ENCODE measurements at regions not wholly inside any gene's neighbourhood (a gene's known extent, or its start where the extent isn't known, plus 50 kb on each side); places are given as distances from the start of the nearest gene placed in this dataset.
"Not testable (repeated sequence)": the region's sequence is repeated elsewhere in the genome, so short reads cannot be mapped to it uniquely, and the experiment has no call there.

GRCh38 chrX:122004127-122004526, 956.7 kb downstream of the GLUD2 start:
- no peak for DNase-seq (ENCODE audit: low read depth in 2 of 3, low spot score in 1 of 3)

- DNase-seq (ENCODE audit: low read depth in 2 of 3, low spot score in 1 of 3) = no peak
Observed at GRCh38 chrX:122026665-122027064, 979.3 kb downstream of the GLUD2 start.

GRCh38 chrX:122046226-122046625, 998.8 kb downstream of the GLUD2 start:
- DNase-seq (ENCODE audit: low read depth in 2 of 3, low spot score in 1 of 3) = no peak

GRCh38 chrX:122046815-122047214, 999.4 kb downstream of the GLUD2 start:
- no peak for DNase-seq (ENCODE audit: low read depth in 2 of 3, low spot score in 1 of 3)

GRCh38 chrX:122047261-122047660, 999.9 kb downstream of the GLUD2 start:
- no peak for DNase-seq (ENCODE audit: low read depth in 2 of 3, low spot score in 1 of 3)

- no peak for DNase-seq (ENCODE audit: low read depth in 2 of 3, low spot score in 1 of 3)
Observed at GRCh38 chrX:122055460-122055859, 1008.0 kb downstream of the GLUD2 start.

GRCh38 chrX:122055979-122056715, 1008.7 kb downstream of the GLUD2 start:
- DNase-seq (ENCODE audit: low read depth in 2 of 3, low spot score in 1 of 3) = no peak

- DNase-seq (ENCODE audit: low read depth in 2 of 3, low spot score in 1 of 3) = no peak
Observed at GRCh38 chrX:122076241-122076640, 1028.8 kb downstream of the GLUD2 start.

GRCh38 chrX:122078079-122078478, 1030.7 kb downstream of the GLUD2 start:
- DNase-seq (ENCODE audit: low read depth in 2 of 3, low spot score in 1 of 3) = no peak

GRCh38 chrX:122087341-122087740, 1039.9 kb downstream of the GLUD2 start:
- no peak for DNase-seq (ENCODE audit: low read depth in 2 of 3, low spot score in 1 of 3)

GRCh38 chrX:122091571-122091970, 1044.2 kb downstream of the GLUD2 start:
- DNase-seq (ENCODE audit: low read depth in 2 of 3, low spot score in 1 of 3) = no peak

GRCh38 chrX:122092360-122092759, 1045.0 kb downstream of the GLUD2 start:
- no peak for DNase-seq (ENCODE audit: low read depth in 2 of 3, low spot score in 1 of 3)

- DNase-seq (ENCODE audit: low read depth in 2 of 3, low spot score in 1 of 3) = no peak
Observed at GRCh38 chrX:122092978-122093377, 1045.6 kb downstream of the GLUD2 start.

- DNase-seq (ENCODE audit: low read depth in 2 of 3, low spot score in 1 of 3) = no peak
Observed at GRCh38 chrX:122094611-122095010, 1047.2 kb downstream of the GLUD2 start.

- no peak for DNase-seq (ENCODE audit: low read depth in 2 of 3, low spot score in 1 of 3)
Observed at GRCh38 chrX:122113376-122113775, 1066.0 kb downstream of the GLUD2 start.

GRCh38 chrX:122113896-122114295, 1066.5 kb downstream of the GLUD2 start:
- no peak for DNase-seq (ENCODE audit: low read depth in 2 of 3, low spot score in 1 of 3)

GRCh38 chrX:122115604-122116003, 1068.2 kb downstream of the GLUD2 start:
- no peak for DNase-seq (ENCODE audit: low read depth in 2 of 3, low spot score in 1 of 3)

GRCh38 chrX:122119361-122119760, 1064.7 kb upstream of the GRIA3 start:
- DNase-seq (ENCODE audit: low read depth in 2 of 3, low spot score in 1 of 3) = no peak

GRCh38 chrX:122122274-122122673, 1061.8 kb upstream of the GRIA3 start:
- DNase-seq (ENCODE audit: low read depth in 2 of 3, low spot score in 1 of 3) = no peak

GRCh38 chrX:122133478-122133877, 1050.6 kb upstream of the GRIA3 start:
- DNase-seq (ENCODE audit: low read depth in 2 of 3, low spot score in 1 of 3) = no peak

- DNase-seq (ENCODE audit: low read depth in 2 of 3, low spot score in 1 of 3) = no peak
Observed at GRCh38 chrX:122134291-122134690, 1049.8 kb upstream of the GRIA3 start.

- no peak for DNase-seq (ENCODE audit: low read depth in 2 of 3, low spot score in 1 of 3)
Observed at GRCh38 chrX:122135070-122135469, 1049.0 kb upstream of the GRIA3 start.

GRCh38 chrX:122140219-122140618, 1043.9 kb upstream of the GRIA3 start:
- DNase-seq (ENCODE audit: low read depth in 2 of 3, low spot score in 1 of 3) = not testable (repeated sequence)

Data from stimulated activated CD4-positive, alpha-beta T cell treated with anti-CD3 and anti-CD28 coated beads, Interleukin-12 subunit alpha, Interleukin-12 subunit beta, amount 100 ng/mL, for 48 hours (primary cell).